ENCODE measurements at regions not wholly inside any gene's neighbourhood (a gene's known extent, or its start where the extent isn't known, plus 50 kb on each side); places are given as distances from the start of the nearest gene placed in this dataset.

- TF ChIP-seq CTCF (IDR thresholded peaks at IDR 0.05; ENCODE audit: insufficient read depth, low read length): no peak
- TF ChIP-seq POLR2AphosphoS5 (IDR thresholded peaks at IDR 0.05; ENCODE audit: low read depth): no peak
- TF ChIP-seq REST (IDR thresholded peaks at IDR 0.05; ENCODE audit: insufficient replicate concordance, low read depth): no peak
These were observed 87.2 kb downstream of the TNFAIP3 start for GRCh38 chr6:137954253-137954652.
